Loucy (cell line): ENCODE measurements at regions not wholly inside any gene's neighbourhood (a gene's known extent, or its start where the extent isn't known, plus 50 kb on each side); places are given as distances from the start of the nearest gene placed in this dataset.

Source experiments
- CTCF ChIP-seq: fragments of 200-600 bp; sonication (generic); conservative IDR thresholded peaks from 2 replicates; pipeline ENCODE4 v1.5.1; 2014; ENCODE audit warnings: mild to moderate bottlenecking, antibody characterized with exemption, low read length
- EZH2phosphoT487 ChIP-seq: fragments of 200-600 bp; IDR thresholded peaks from 2 replicates; pipeline ENCODE4 v1.6.1; 2018; ENCODE audit warnings: antibody characterized with exemption, mild to moderate bottlenecking, moderate library complexity, borderline replicate concordance

- TF ChIP-seq CTCF: no peak
- TF ChIP-seq EZH2phosphoT487: no peak
Measured at GRCh38 chr17:43312011-43312410, 78.2 kb upstream of the RNU2-1 start.
